ENCODE measurements at regions not wholly inside any gene's neighbourhood (a gene's known extent, or its start where the extent isn't known, plus 50 kb on each side); places are given as distances from the start of the nearest gene placed in this dataset.

DNA sequence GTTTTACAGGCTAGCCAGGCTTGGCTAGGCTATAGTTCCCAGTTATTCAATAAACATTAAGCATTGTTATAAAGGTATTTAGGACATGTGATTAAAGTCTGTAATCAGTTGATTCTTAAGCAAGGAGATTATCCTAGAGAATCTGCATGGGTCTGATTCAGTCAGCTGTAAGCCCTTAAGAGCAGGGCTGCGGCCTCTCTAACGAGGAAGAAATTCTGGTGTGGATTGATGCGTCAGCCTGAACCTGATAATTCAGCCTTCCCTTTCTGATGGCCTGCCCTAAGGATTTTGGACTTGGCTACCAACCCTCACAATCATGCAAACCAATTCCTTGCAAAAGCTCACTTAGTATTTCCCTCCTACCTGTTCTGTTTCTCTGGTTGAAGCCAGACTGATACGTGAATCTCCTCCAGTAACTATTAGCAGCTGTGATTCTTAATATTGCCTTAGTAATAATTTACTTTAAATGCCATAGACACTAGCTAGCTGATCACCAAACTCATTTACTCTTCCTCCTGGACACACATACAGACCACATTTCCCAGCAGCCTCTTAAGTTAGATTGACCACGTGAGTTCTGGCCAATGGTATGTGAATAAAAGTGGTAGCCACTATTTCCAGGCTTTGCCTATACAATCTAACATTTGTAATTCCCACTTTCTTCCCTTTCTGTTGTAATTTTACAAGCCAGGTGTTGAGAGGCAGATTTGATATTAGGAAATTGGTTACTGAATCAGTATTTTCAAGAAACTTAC is 678.0 kb upstream of the INTU start:
- TF ChIP-seq, protein P1, sequence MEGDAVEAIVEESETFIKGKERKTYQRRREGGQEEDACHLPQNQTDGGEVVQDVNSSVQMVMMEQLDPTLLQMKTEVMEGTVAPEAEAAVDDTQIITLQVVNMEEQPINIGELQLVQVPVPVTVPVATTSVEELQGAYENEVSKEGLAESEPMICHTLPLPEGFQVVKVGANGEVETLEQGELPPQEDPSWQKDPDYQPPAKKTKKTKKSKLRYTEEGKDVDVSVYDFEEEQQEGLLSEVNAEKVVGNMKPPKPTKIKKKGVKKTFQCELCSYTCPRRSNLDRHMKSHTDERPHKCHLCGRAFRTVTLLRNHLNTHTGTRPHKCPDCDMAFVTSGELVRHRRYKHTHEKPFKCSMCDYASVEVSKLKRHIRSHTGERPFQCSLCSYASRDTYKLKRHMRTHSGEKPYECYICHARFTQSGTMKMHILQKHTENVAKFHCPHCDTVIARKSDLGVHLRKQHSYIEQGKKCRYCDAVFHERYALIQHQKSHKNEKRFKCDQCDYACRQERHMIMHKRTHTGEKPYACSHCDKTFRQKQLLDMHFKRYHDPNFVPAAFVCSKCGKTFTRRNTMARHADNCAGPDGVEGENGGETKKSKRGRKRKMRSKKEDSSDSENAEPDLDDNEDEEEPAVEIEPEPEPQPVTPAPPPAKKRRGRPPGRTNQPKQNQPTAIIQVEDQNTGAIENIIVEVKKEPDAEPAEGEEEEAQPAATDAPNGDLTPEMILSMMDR (IDR thresholded peaks at IDR 0.05 in 4 of 5, conservative IDR thresholded peaks at IDR 0.05 in 1 of 5) = no peak
- no peak for TF ChIP-seq POLR2A (IDR thresholded peaks at IDR 0.05)
- Histone ChIP-seq H3K4me3 (no peak overlapping the region), H3K9me3 (peaks cover 0 to 2% (median 0%) of the 10 kb centered on the region in 3 donors), H3K27ac (no peak overlapping the region), H3K36me3 (no peaks in the 10 kb centered on the region), H3K4me1 (no peaks in the 10 kb centered on the region), H3K27me3 (no peaks in the 10 kb centered on the region)
- in situ Hi-C loops (cut with MboI; ENCODE audit: low sequenced_read_pairs in 4 of 4) (no loop called here), intact Hi-C loops (cut with DNase I; ENCODE audit: low total_unique reads) (no loop called here)
- ATAC-seq (no peak), DNase-seq (no peak)

DNA sequence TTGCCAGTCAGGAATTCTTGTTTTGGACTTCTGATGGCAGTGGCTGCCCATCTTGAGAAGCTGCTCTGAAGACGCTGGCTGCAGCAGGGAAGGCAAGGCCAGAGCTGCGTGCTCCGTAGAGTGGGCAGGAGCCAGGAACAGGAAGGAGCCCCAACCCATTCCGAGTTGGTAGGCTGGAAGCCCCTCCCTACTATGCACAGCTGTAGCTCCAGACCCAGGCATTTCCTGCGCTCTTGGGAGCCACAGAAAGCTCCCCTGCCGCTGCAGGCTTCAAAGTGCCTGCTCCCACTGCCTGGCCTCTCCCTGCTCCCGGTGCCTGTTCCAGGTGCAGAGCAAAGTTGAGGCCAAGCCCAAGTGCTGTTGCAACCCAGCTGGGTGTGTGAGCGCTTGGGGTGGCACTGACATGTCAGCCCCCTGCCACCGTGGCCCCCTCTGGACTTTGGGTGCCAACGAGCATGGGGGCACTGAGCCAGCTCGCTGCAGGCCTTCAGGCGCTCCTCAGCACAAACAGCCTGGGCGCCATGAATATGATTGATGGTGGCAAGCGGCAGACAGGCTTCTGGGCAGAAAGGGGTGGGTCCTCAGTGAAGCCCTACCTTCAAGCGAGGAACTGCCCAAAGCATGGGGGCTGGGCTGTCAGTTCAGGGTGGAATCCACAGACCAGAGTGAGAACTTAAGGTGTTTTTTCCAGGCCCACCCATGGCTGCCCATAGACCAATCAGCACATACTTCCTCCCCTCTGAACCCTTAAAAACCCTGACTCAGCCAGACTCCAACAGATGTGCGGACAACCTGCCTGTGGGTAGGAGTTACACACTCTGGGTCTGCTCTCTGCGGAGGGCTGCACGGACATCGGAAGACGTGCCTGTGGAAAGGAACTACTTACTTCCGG is 677.2 kb upstream of the INTU start:
- TF ChIP-seq, protein P1 (IDR thresholded peaks at IDR 0.05 in 4 of 5, conservative IDR thresholded peaks at IDR 0.05 in 1 of 5) = no peak
- no peak for TF ChIP-seq POLR2A (IDR thresholded peaks at IDR 0.05)
- no peak overlapping the region for H3K4me3 ChIP-seq
- in situ Hi-C loops (cut with MboI; ENCODE audit: low sequenced_read_pairs in 4 of 4) = no loop called here
- H3K9me3 ChIP-seq = peaks cover 0 to 2% (median 0%) of the 10 kb centered on the region in 3 donors
- ATAC-seq (no peak), DNase-seq (no peak)
- intact Hi-C loops (cut with DNase I; ENCODE audit: low total_unique reads) = no loop called here
- no peak overlapping the region for H3K27ac ChIP-seq
- no peaks in the 10 kb centered on the region for H3K36me3 ChIP-seq
- no peaks in the 10 kb centered on the region for H3K4me1 ChIP-seq
- H3K27me3 ChIP-seq = no peaks in the 10 kb centered on the region

DNA sequence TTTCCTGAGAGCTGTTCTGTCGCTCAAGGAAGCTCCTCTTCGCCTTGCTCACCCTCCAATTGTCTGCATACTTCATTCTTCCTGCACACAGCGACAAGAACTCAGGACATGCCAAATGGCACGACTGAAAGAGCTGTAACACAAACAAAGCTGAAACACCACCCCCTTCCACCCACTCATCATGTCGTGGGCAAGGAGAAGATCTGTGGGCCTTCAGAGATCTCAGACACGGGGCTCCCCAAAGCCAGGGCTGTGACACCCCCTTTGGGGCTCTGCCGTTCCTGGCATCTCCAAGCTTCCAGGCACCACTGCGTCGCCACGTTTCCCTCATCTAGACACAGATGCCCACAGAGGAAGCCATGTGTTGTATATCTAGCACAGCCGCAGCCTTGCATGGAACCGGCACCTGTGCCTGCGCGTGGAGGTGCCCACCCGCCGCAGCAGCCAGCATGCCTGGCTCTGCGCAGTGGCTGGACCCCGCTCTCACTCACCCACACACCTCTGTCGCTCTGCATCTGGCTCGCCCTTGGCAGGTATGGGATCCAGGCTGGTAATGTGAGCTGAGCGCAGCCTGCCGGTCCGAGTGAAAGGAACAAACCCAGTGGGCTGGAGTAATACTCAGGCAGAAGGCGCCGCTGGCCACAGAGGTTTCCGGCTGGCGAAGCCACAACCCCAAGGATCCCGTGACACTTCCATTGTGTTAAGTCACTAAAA is 676.4 kb upstream of the INTU start:
- in situ Hi-C loops (cut with MboI; ENCODE audit: low sequenced_read_pairs in 4 of 4) = no loop called here
- no peak for TF ChIP-seq POLR2A (IDR thresholded peaks at IDR 0.05)
- TF ChIP-seq, protein P1 (IDR thresholded peaks at IDR 0.05 in 4 of 5, conservative IDR thresholded peaks at IDR 0.05 in 1 of 5) = no peak
- no peak for DNase-seq
- Histone ChIP-seq H3K27me3 (no peaks in the 10 kb centered on the region), H3K4me1 (no peaks in the 10 kb centered on the region), H3K9me3 (peaks cover 0 to 2% (median 0%) of the 10 kb centered on the region in 3 donors), H3K27ac (no peak overlapping the region), H3K4me3 (no peak overlapping the region), H3K36me3 (no peaks in the 10 kb centered on the region)
- intact Hi-C loops (cut with DNase I; ENCODE audit: low total_unique reads) = no loop called here
- no peak for ATAC-seq

DNA sequence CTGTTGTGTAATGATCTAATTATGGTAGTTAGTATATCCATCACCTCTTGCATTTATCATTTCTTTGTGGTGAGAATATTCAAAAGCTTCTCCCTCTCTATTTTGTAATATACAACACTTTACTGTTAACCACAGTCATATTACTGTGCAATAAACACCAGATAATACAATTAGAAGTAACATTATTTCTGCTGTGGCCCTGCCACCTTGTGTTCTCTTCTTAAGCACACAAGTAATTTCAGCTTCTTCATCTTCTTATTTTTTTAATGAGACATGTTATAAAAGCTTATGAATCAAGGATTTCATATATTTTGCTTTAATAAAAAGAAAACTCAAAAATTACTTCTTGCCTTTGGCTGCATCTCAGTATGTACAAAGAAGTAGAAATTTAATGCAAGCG is 675.2 kb upstream of the INTU start:
- TF ChIP-seq, protein P1 (IDR thresholded peaks at IDR 0.05 in 4 of 5, conservative IDR thresholded peaks at IDR 0.05 in 1 of 5) = no peak
- no peak for TF ChIP-seq POLR2A (IDR thresholded peaks at IDR 0.05)
- Histone ChIP-seq H3K4me3 (no peak overlapping the region), H3K27ac (no peak overlapping the region), H3K9me3 (peaks cover 0 to 2% (median 0%) of the 10 kb centered on the region in 3 donors), H3K27me3 (no peaks in the 10 kb centered on the region), H3K4me1 (no peaks in the 10 kb centered on the region), H3K36me3 (no peaks in the 10 kb centered on the region)
- DNase-seq (no peak), ATAC-seq (no peak)
- in situ Hi-C loops (cut with MboI; ENCODE audit: low sequenced_read_pairs in 4 of 4) = no loop called here
- intact Hi-C loops (cut with DNase I; ENCODE audit: low total_unique reads) = no loop called here
